Left lung (tissue), 4 donors: ENCODE measurements at regions not wholly inside any gene's neighbourhood (a gene's known extent, or its start where the extent isn't known, plus 50 kb on each side); places are given as distances from the start of the nearest gene placed in this dataset.

Experiments
- ATAC-seq: fragments of 200-7000 bp; cut with Tn5 transposase; one replicate; pipeline ENCODE4 v1.9.1; 2020; ENCODE audit warnings: moderate library complexity
- DNase-seq, 4 donors: peaks; one replicate each; pipeline ENCODE4 v3.0.0-alpha.2; 2013 to 2020
- H3K27ac ChIP-seq, 2 donors: fragments of 200-600 bp; sonication (generic) in 1 of 2; one replicate each; pipeline versions ENCODE4 v1.5.0 to v1.8.0; 2020 to 2021
- H3K27me3 ChIP-seq, 2 donors: fragments of 200-600 bp; sonication (generic) in 1 of 2; one replicate each; pipeline versions ENCODE4 v1.5.0 to v1.8.0; 2020 to 2021
- H3K36me3 ChIP-seq, 2 donors: fragments of 200-600 bp; sonication (generic) in 1 of 2; one replicate each; pipeline versions ENCODE4 v1.5.0 to v1.8.0; 2020 to 2021
- H3K4me1 ChIP-seq, 2 donors: fragments of 200-600 bp; one replicate each; pipeline ENCODE4 v1.8.0; 2021
- H3K4me3 ChIP-seq, 2 donors: fragments of 200-600 bp; sonication (generic) in 1 of 2; one replicate each; pipeline versions ENCODE4 v1.5.0 to v1.8.0; 2020 to 2021; ENCODE audit warnings: mild to moderate bottlenecking in 1 of 2
- H3K9me3 ChIP-seq, 2 donors: fragments of 200-600 bp; sonication (generic) in 1 of 2; one replicate each; pipeline versions ENCODE4 v1.5.0 to v1.8.0; 2020 to 2021
- CTCF ChIP-seq, 2 donors: fragments of 200-600 bp; sonication (generic) in 1 of 2; IDR thresholded peaks; one replicate each; pipeline versions ENCODE4 v1.5.0 to v1.8.0; 2021; ENCODE audit warnings: antibody characterized with exemption in 2 of 2
- intact Hi-C, 2 donors: fragments of 100-400 bp; cut with DNase I; formaldehyde crosslinking; loops; one replicate each; pipeline versions ENCODE4 v1.11.2 to v1.14.2; 2022
- donor health status: DM: no; HTN: yes; CAD: no.
- donor health status: DM: no; HTN: no; CAD: no.

- no peaks in the 10 kb centered on the region for H3K4me1 ChIP-seq
- TF ChIP-seq CTCF (IDR thresholded peaks at IDR 0.05) = no peak
- intact Hi-C loops = no loop called here
- no peak for DNase-seq
- ATAC-seq = no peak
- no peak overlapping the region for H3K27ac ChIP-seq
- H3K36me3 ChIP-seq = no peaks in the 10 kb centered on the region
- no peaks in the 10 kb centered on the region for H3K27me3 ChIP-seq
- H3K9me3 ChIP-seq = no peaks in the 10 kb centered on the region
- no peak overlapping the region for H3K4me3 ChIP-seq
Observed at GRCh38 chr11:42012271-42012670, 552.8 kb upstream of the LRRC4C start.

GRCh38 chr11:42013656-42014201 is 554.3 kb upstream of the LRRC4C start:
- H3K36me3 ChIP-seq = no peaks in the 10 kb centered on the region
- H3K27me3 ChIP-seq = no peaks in the 10 kb centered on the region
- DNase-seq (no peak), ATAC-seq (no peak)
- no peak overlapping the region for H3K4me3 ChIP-seq
- no peak overlapping the region for H3K27ac ChIP-seq
- no peaks in the 10 kb centered on the region for H3K9me3 ChIP-seq
- H3K4me1 ChIP-seq = no peaks in the 10 kb centered on the region
- intact Hi-C loops = no loop called here
- no peak for TF ChIP-seq CTCF (IDR thresholded peaks at IDR 0.05)

GRCh38 chr11:42021911-42022310 is 562.5 kb upstream of the LRRC4C start:
- no peak for DNase-seq
- Histone ChIP-seq H3K4me3 (no peak overlapping the region), H3K36me3 (no peaks in the 10 kb centered on the region), H3K9me3 (peaks cover 0 to 3% of the 10 kb centered on the region in 2 donors), H3K4me1 (no peaks in the 10 kb centered on the region), H3K27ac (no peak overlapping the region), H3K27me3 (no peaks in the 10 kb centered on the region)
- no peak for ATAC-seq
- TF ChIP-seq CTCF (IDR thresholded peaks at IDR 0.05) = no peak
- intact Hi-C loops = no loop called here

GRCh38 chr11:42023267-42023666 is 563.8 kb upstream of the LRRC4C start:
- no peaks in the 10 kb centered on the region for H3K27me3 ChIP-seq
- intact Hi-C loops = no loop called here
- ATAC-seq = no peak
- no peak for DNase-seq
- H3K36me3 ChIP-seq = no peaks in the 10 kb centered on the region
- TF ChIP-seq CTCF (IDR thresholded peaks at IDR 0.05) = no peak
- H3K9me3 ChIP-seq = peaks cover 0 to 3% of the 10 kb centered on the region in 2 donors
- no peaks in the 10 kb centered on the region for H3K4me1 ChIP-seq
- no peak overlapping the region for H3K4me3 ChIP-seq
- no peak overlapping the region for H3K27ac ChIP-seq

GRCh38 chr11:42025121-42025803 is 565.8 kb upstream of the LRRC4C start:
- H3K9me3 ChIP-seq = peaks cover 0 to 3% of the 10 kb centered on the region in 2 donors
- TF ChIP-seq CTCF (IDR thresholded peaks at IDR 0.05) = no peak
- H3K27me3 ChIP-seq = no peaks in the 10 kb centered on the region
- H3K27ac ChIP-seq = no peak overlapping the region
- H3K36me3 ChIP-seq = no peaks in the 10 kb centered on the region
- intact Hi-C loops = no loop called here
- ATAC-seq = no peak
- no peak overlapping the region for H3K4me3 ChIP-seq
- DNase-seq = no peak
- no peaks in the 10 kb centered on the region for H3K4me1 ChIP-seq
